ENCODE measurements at regions not wholly inside any gene's neighbourhood (a gene's known extent, or its start where the extent isn't known, plus 50 kb on each side); places are given as distances from the start of the nearest gene placed in this dataset.

- no peak overlapping the region for H3K4me3 ChIP-seq (ENCODE audit: low read depth, low read length)
- no peak for DNase-seq (ENCODE audit: low read depth)
These were observed 62.5 kb upstream of the RAB27B start for GRCh38 chr18:54765636-54766375.

GRCh38 chr18:54766634-54767033 is 61.6 kb upstream of the RAB27B start:
- no peak overlapping the region for H3K4me3 ChIP-seq (ENCODE audit: low read depth, low read length)
- DNase-seq (ENCODE audit: low read depth) = no peak

- no peak for DNase-seq (ENCODE audit: low read depth)
- H3K4me3 ChIP-seq (ENCODE audit: low read depth, low read length) = no peak overlapping the region
These were observed 61.2 kb upstream of the RAB27B start for GRCh38 chr18:54767098-54767497.

- no peak overlapping the region for H3K4me3 ChIP-seq (ENCODE audit: low read depth, low read length)
- DNase-seq (ENCODE audit: low read depth) = no peak
These were observed 58.5 kb upstream of the RAB27B start for GRCh38 chr18:54769526-54770464.

- no peak for DNase-seq (ENCODE audit: low read depth)
- no peak overlapping the region for H3K4me3 ChIP-seq (ENCODE audit: low read depth, low read length)
These were observed 56.2 kb upstream of the RAB27B start for GRCh38 chr18:54772056-54772455.

- no peak overlapping the region for H3K4me3 ChIP-seq (ENCODE audit: low read depth, low read length)
- no peak for DNase-seq (ENCODE audit: low read depth)
These were observed 53.9 kb upstream of the RAB27B start for GRCh38 chr18:54774423-54774822.

GRCh38 chr18:54774981-54775665 is 53.2 kb upstream of the RAB27B start:
- DNase-seq (ENCODE audit: low read depth) = peak; percentile 63
- H3K4me3 ChIP-seq (ENCODE audit: low read depth, low read length) = no peak overlapping the region

- peak; percentile 48 for DNase-seq (ENCODE audit: low read depth)
- H3K4me3 ChIP-seq (ENCODE audit: low read depth, low read length) = no peak overlapping the region
These were observed 52.6 kb upstream of the RAB27B start for GRCh38 chr18:54775686-54776085.

- H3K4me3 ChIP-seq (ENCODE audit: low read depth, low read length) = no peak overlapping the region
- DNase-seq (ENCODE audit: low read depth) = peak; percentile 99
These were observed 51.8 kb upstream of the RAB27B start for GRCh38 chr18:54776282-54776977.

GRCh38 chr18:54777118-54777791 is 51.0 kb upstream of the RAB27B start:
- no peak for DNase-seq (ENCODE audit: low read depth)
- H3K4me3 ChIP-seq (ENCODE audit: low read depth, low read length) = no peak overlapping the region

- DNase-seq (ENCODE audit: low read depth) = no peak
- H3K4me3 ChIP-seq (ENCODE audit: low read depth, low read length) = no peak overlapping the region
These were observed 50.3 kb upstream of the RAB27B start for GRCh38 chr18:54777989-54778388.
